ENCODE measurements at regions not wholly inside any gene's neighbourhood (a gene's known extent, or its start where the extent isn't known, plus 50 kb on each side); places are given as distances from the start of the nearest gene placed in this dataset.
"Not testable (repeated sequence)": the region's sequence is repeated elsewhere in the genome, so short reads cannot be mapped to it uniquely, and the experiment has no call there.

DNA sequence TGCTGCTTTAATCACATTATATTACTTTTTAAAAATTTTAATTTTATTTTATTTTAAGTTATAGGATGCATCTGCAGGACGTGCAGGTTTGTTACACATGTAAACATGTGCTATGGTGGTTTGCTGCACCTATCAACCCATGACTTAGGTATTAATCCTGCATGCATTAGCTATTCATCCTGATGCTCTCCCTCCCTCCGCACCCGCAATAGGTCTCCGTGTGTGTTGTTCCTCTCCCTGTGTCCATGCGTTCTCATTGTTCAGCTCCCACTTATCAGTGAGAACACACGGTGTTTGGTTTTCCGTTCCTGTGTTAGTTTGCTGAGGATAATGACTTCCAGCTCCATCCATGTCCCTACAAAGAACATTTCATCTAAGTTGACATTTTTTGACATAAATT lies 283.2 kb downstream of the CYRIA start:
- 65 to 74% methylated on average over 7 of the region's 7 CpGs for WGBS, 2 donors

DNA sequence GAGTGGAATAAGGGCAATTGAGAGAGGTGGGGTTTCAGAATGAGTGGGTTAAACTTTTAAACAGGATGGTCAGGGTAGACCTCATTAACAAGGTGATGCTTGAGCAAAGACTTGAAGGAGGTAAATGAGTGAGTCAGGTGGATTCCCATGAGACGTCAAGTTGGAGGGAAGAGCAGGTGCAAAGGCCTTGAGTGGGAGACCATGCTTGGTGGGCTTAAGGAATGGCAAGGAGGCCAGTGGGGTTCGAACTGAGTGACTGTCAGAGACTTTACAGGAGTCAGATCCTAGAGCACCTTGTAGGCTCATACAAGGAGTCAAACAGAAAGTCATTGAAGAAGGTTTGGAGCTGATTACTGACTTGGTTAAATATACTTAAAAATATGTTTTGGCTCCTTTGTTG lies 284.1 kb downstream of the CYRIA start:
- no peaks in the 10 kb centered on the region for H3K36me3 ChIP-seq
- 61 to 73% methylated on average over 2 of the region's 2 CpGs for WGBS, 2 donors
- no peak overlapping the region for H3K4me3 ChIP-seq
- intact Hi-C loops (cut with DNase I): no loop called here
- TF ChIP-seq CTCF (IDR thresholded peaks at IDR 0.05) (no peak), POLR2A (IDR thresholded peaks at IDR 0.05) (no peak)
- H3K27ac ChIP-seq: no peak overlapping the region
- H3K4me1 ChIP-seq: no peaks in the 10 kb centered on the region
- no peaks in the 10 kb centered on the region for H3K27me3 ChIP-seq
- DNase-seq: no peak
- no peaks in the 10 kb centered on the region for H3K9me3 ChIP-seq

More for the DNA sequence above, 283.2 kb downstream of the CYRIA start:
- no peaks in the 10 kb centered on the region for H3K9me3 ChIP-seq
- no peaks in the 10 kb centered on the region for H3K36me3 ChIP-seq
- no peak for TF ChIP-seq CTCF (IDR thresholded peaks at IDR 0.05)
- no peak for TF ChIP-seq POLR2A (IDR thresholded peaks at IDR 0.05)
- no peaks in the 10 kb centered on the region for H3K27me3 ChIP-seq
- intact Hi-C loops (cut with DNase I): no loop called here
- H3K4me1 ChIP-seq: no peaks in the 10 kb centered on the region
- H3K4me3 ChIP-seq: no peak overlapping the region
- no peak overlapping the region for H3K27ac ChIP-seq
- no peak for DNase-seq

DNA sequence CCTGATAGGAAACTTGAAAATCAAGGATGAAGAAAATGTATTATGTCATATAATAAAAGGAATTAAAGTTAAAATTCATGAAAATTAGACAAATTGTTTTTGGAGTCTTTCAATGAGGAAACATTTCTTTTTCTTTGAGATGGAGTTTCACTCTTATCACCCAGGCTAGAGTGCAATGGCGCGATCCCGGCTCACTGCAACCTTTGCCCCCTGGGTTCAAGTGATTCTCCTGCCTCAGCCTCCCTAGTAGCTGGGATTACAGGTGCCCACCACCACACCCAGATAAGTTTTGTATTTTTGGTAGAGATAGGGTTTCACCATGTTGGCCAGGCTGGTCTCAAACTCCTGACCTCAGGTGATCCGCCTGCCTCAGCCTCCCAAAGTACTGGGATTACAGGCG lies 285.7 kb downstream of the CYRIA start:
- H3K9me3 ChIP-seq; intact Hi-C loops (cut with DNase I); H3K4me3 ChIP-seq; H3K4me1 ChIP-seq; H3K27me3 ChIP-seq; H3K36me3 ChIP-seq; H3K27ac ChIP-seq; DNase-seq: not testable (repeated sequence)
- whole genome bisulfite sequencing, 2 donors: 88 to 94% methylated on average over 5 of the region's 5 CpGs

DNA sequence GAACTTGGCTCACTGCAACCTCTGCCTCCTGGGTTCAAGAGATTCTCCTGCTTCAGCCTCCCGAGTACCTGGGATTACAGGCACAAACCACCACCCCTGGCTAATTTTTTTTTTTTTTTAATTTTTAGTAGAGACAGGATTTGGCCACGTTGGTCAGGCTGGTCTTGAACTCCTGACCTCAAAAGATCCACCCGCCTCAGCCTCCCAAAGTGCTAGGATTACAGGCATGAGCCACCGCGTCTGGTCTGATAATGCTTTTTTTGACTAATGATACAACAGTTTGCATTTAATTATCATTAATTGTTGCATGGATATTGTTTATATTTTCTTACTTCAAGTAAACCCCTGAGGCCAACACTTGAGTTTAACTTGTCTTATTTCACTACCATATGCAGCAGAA lies 286.6 kb downstream of the CYRIA start:
- H3K4me1 ChIP-seq; intact Hi-C loops (cut with DNase I); H3K4me3 ChIP-seq; H3K36me3 ChIP-seq; H3K9me3 ChIP-seq; DNase-seq; H3K27ac ChIP-seq; H3K27me3 ChIP-seq: not testable (repeated sequence)
- 77 to 78% methylated on average over 5 of the region's 5 CpGs for WGBS, 2 donors

DNA sequence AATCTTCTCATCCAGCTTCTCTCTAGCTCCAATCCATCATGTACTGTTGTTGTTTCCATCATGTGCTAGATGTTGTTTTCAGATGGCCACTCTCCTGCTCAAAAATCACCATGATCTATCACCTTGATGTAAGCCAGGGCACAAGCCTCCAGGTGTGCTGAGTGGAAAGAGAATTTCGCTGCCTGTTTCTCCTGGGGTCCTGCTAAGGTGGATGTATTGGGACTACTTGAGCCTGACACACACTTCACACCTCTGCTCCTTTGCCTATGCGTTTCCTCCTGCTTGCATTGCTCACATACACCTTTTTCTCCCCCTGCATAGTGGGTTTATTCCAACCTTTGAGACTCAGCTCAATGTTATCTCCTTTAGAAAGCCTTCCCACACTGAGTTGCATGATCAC lies 287.6 kb downstream of the CYRIA start:
- TF ChIP-seq CTCF (IDR thresholded peaks at IDR 0.05) (no peak), POLR2A (IDR thresholded peaks at IDR 0.05) (no peak)
- Histone ChIP-seq H3K9me3 (no peaks in the 10 kb centered on the region), H3K27ac (no peak overlapping the region), H3K4me3 (no peak overlapping the region), H3K4me1 (no peaks in the 10 kb centered on the region), H3K27me3 (no peaks in the 10 kb centered on the region), H3K36me3 (no peaks in the 10 kb centered on the region)
- WGBS, 2 donors: 56 to 58% methylated on average over 2 of the region's 2 CpGs
- no peak for DNase-seq
- intact Hi-C loops (cut with DNase I): no loop called here

DNA sequence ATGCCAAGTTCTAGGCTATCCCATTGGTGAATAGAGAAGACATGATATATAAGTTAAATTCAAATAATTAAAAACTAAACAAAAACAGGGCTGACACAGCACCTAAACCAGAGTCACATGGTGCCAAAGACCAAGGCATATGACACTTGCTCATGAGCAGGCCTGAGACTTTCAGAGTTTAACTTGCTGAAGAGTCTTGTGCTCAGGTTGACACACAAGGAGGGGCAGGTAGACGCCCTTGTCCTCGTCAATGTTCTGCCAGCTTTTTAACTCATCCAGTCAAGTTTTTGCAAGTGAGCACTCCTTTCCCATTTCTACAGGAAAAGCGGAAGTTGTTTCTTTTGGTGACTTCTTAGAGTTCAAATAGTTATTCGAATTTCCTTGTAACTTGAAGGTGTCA lies 289.7 kb downstream of the CYRIA start:
- Histone ChIP-seq H3K4me1 (no peaks in the 10 kb centered on the region), H3K27ac (no peak overlapping the region), H3K9me3 (no peaks in the 10 kb centered on the region), H3K36me3 (no peaks in the 10 kb centered on the region), H3K27me3 (no peaks in the 10 kb centered on the region), H3K4me3 (no peak overlapping the region)
- intact Hi-C loops (cut with DNase I): no loop called here
- DNase-seq: no peak
- WGBS, 2 donors: 49 to 53% methylated on average over 4 of the region's 4 CpGs
- no peak for TF ChIP-seq POLR2A (IDR thresholded peaks at IDR 0.05)
- TF ChIP-seq CTCF (IDR thresholded peaks at IDR 0.05): no peak
